Peyer's patch (tissue), 4 donors: ENCODE measurements at regions not wholly inside any gene's neighbourhood (a gene's known extent, or its start where the extent isn't known, plus 50 kb on each side); places are given as distances from the start of the nearest gene placed in this dataset.
A peak's percentile ranks its signal among the peaks of the same experiment; 100 is the strongest.
"Not testable (repeated sequence)": the region's sequence is repeated elsewhere in the genome, so short reads cannot be mapped to it uniquely, and the experiment has no call there.

Experiments used
- DNase-seq, 3 donors: peaks; one replicate each; pipeline ENCODE4 v3.0.0-alpha.2; 2017 to 2019
- H3K27ac ChIP-seq, 4 donors: fragments of 200-600 bp; sonication (generic); one replicate each; pipeline ENCODE4 v1.5.1; 2016 to 2019
- H3K27me3 ChIP-seq, 2 donors: fragments of 200-600 bp; sonication (generic); one replicate each; pipeline ENCODE4 v1.5.1; 2019
- H3K36me3 ChIP-seq, 3 donors: fragments of 200-600 bp; sonication (generic); one replicate each; pipeline ENCODE4 v1.5.1; 2016 to 2019
- H3K4me1 ChIP-seq, 4 donors: fragments of 200-600 bp; sonication (generic); one replicate each; pipeline ENCODE4 v1.5.1; 2016 to 2019
- H3K4me3 ChIP-seq, 4 donors: fragments of 200-600 bp; sonication (generic); 1 replicate in 3 of 4; 2 replicates in 1 of 4; pipeline ENCODE4 v1.5.1; 2016 to 2019; ENCODE audit warnings: mild to moderate bottlenecking in 1 of 4
- H3K9me3 ChIP-seq, 4 donors: fragments of 200-600 bp; sonication (generic); one replicate each; pipeline ENCODE4 v1.5.1; 2016 to 2019; ENCODE audit warnings: mild to moderate bottlenecking in 1 of 4
- POLR2A ChIP-seq, 2 donors: fragments of 450-650 bp; IDR thresholded peaks; one replicate each; pipeline ENCODE4 v1.5.1; 2017; ENCODE audit warnings: antibody characterized with exemption in 2 of 2, mild to moderate bottlenecking in 2 of 2, moderate library complexity in 2 of 2
- TF ChIP-seq, protein P1 (sequence below), 6 experiments: fragments of 450-650 bp in 4 of 6; fragments of 200-600 bp in 2 of 6; sonication (generic) in 1 of 6; IDR thresholded peaks; one replicate each; pipeline ENCODE4 v1.5.1; 2017 to 2019; ENCODE audit warnings: antibody characterized with exemption in 6 of 6, mild to moderate bottlenecking in 3 of 6, moderate library complexity in 1 of 6

DNA sequence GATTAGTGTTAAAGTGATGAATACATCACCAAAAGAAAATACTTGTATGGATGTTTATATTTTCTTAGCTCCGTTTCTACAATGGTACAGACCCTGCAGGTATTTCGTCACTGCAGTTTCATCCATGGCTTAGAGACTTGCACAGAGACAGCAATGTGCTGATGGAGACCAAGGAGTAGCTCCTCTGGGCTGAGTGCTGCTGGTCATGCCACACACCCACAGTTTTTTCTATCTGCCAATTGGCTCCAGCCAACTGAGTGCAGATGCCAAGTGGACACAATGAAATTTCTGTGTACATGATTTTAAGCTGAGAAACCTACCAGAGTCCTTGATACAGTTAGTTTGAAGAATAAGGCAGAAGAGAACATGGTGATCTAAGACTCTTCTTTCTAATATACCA lies 145.9 kb upstream of the ADCY2 start:
- TF ChIP-seq, protein P1, sequence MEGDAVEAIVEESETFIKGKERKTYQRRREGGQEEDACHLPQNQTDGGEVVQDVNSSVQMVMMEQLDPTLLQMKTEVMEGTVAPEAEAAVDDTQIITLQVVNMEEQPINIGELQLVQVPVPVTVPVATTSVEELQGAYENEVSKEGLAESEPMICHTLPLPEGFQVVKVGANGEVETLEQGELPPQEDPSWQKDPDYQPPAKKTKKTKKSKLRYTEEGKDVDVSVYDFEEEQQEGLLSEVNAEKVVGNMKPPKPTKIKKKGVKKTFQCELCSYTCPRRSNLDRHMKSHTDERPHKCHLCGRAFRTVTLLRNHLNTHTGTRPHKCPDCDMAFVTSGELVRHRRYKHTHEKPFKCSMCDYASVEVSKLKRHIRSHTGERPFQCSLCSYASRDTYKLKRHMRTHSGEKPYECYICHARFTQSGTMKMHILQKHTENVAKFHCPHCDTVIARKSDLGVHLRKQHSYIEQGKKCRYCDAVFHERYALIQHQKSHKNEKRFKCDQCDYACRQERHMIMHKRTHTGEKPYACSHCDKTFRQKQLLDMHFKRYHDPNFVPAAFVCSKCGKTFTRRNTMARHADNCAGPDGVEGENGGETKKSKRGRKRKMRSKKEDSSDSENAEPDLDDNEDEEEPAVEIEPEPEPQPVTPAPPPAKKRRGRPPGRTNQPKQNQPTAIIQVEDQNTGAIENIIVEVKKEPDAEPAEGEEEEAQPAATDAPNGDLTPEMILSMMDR (IDR thresholded peaks at IDR 0.05), result no peak
- TF ChIP-seq POLR2A (IDR thresholded peaks at IDR 0.05), result no peak
- Histone ChIP-seq H3K36me3 (no peaks in the 10 kb centered on the region), H3K9me3 (no peaks in the 10 kb centered on the region), H3K4me3 (no peak overlapping the region), H3K27me3 (no peaks in the 10 kb centered on the region), H3K4me1 (peaks cover 0 to 6% (median 0%) of the 10 kb centered on the region in 4 donors), H3K27ac (no peak overlapping the region)
- DNase-seq, result no peak

DNA sequence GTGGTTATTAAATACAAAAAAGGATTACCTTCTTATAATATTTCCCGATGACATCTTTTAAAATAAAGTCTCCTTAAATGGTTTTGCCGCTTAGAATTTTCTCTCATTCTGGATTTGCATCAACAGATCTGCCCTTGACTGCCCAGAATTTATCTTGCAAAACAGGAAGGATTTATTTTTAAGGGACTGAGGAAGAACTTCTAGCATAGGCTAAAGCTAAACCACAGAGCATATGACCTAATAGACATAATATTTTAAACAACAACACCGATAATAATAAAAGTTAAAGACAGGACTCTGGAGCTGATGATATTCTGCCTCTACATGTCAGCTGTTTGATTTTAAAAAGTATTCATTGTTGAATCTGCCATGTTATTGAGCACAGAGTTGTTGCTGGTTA lies 145.3 kb upstream of the ADCY2 start:
- no peak for DNase-seq
- no peaks in the 10 kb centered on the region for H3K4me1 ChIP-seq
- H3K4me3 ChIP-seq, result no peak overlapping the region
- TF ChIP-seq POLR2A (IDR thresholded peaks at IDR 0.05), result no peak
- TF ChIP-seq, protein P1 (IDR thresholded peaks at IDR 0.05), result no peak
- H3K36me3 ChIP-seq, result no peaks in the 10 kb centered on the region
- no peaks in the 10 kb centered on the region for H3K27me3 ChIP-seq
- no peak overlapping the region for H3K27ac ChIP-seq
- H3K9me3 ChIP-seq, result no peaks in the 10 kb centered on the region

DNA sequence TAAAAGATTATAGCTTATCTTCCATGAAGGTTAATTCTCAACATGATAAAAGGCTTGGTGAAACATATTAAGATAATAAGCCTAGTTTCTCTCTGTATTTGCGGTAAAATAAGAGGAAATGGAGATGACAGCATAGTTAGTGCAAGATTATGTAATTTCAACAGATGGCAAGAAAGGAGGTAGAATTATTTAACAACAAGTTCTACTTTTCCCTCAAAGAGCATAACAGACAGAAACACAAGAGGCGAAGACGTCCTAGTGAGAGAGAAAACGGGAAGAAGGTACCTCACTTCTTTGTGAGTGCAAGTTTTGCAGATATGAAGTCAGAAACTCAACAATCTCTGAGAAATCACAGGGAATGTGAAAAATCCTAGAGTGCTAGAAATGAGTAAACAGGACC lies 144.8 kb upstream of the ADCY2 start:
- TF ChIP-seq POLR2A (IDR thresholded peaks at IDR 0.05), result no peak
- TF ChIP-seq, protein P1 (IDR thresholded peaks at IDR 0.05), result no peak
- DNase-seq, result no peak
- no peaks in the 10 kb centered on the region for H3K4me1 ChIP-seq
- H3K27me3 ChIP-seq, result no peaks in the 10 kb centered on the region
- H3K9me3 ChIP-seq, result no peaks in the 10 kb centered on the region
- no peaks in the 10 kb centered on the region for H3K36me3 ChIP-seq
- H3K27ac ChIP-seq, result no peak overlapping the region
- no peak overlapping the region for H3K4me3 ChIP-seq

DNA sequence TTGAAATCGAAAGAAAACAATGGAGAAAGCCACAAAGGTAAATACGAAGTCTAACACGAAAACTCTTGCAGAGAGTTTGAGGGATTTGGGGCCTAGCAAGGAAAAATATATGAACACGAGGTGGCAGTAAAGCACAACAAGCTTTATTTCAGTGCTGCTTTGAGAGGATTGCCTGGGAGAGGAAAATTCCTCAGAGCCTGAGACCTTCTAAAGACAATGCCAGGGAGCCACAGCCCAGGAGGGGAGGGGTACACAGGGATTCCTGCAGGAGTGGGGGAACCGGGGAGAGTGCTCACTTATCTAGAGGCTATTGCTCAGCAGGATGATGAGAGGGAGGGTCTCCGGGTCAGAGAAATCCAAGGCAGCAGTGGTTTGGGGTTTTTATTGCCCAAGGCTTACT lies 134.9 kb upstream of the ADCY2 start:
- Histone ChIP-seq H3K27ac (no peak overlapping the region), H3K4me3 (no peak overlapping the region), H3K4me1 (no peaks in the 10 kb centered on the region), H3K36me3 (no peaks in the 10 kb centered on the region), H3K27me3 (no peaks in the 10 kb centered on the region), H3K9me3 (no peaks in the 10 kb centered on the region)
- TF ChIP-seq, protein P1 (IDR thresholded peaks at IDR 0.05), result peak in 4 of 6 experiments; percentile 36 to 72 (median 69)
- TF ChIP-seq POLR2A (IDR thresholded peaks at IDR 0.05), result no peak
- DNase-seq, result peak in 1 of 3 donors; percentile 51

DNA sequence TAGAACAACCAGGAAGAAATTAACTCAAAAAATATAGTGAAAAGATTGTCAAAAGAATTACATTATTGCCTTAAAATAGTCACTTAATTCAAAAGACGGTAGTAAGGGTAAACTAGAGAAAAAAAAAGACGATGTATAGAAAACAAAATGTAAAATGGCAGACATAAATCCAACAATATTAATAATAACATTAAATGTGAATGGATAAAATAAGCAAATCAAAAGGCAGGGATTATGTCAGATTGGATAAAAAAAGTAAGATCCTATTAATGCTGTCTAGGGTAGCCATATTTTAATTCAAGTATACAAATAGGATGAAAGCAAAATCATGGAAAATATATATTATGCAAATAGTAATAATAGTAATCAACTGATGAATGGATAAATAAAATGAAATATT lies 134.0 kb upstream of the ADCY2 start:
- Histone ChIP-seq H3K27me3 (no peaks in the 10 kb centered on the region), H3K27ac (no peak overlapping the region), H3K4me1 (no peaks in the 10 kb centered on the region), H3K9me3 (no peaks in the 10 kb centered on the region), H3K4me3 (no peak overlapping the region), H3K36me3 (no peaks in the 10 kb centered on the region)
- no peak for DNase-seq
- TF ChIP-seq, protein P1 (IDR thresholded peaks at IDR 0.05), result no peak

DNA sequence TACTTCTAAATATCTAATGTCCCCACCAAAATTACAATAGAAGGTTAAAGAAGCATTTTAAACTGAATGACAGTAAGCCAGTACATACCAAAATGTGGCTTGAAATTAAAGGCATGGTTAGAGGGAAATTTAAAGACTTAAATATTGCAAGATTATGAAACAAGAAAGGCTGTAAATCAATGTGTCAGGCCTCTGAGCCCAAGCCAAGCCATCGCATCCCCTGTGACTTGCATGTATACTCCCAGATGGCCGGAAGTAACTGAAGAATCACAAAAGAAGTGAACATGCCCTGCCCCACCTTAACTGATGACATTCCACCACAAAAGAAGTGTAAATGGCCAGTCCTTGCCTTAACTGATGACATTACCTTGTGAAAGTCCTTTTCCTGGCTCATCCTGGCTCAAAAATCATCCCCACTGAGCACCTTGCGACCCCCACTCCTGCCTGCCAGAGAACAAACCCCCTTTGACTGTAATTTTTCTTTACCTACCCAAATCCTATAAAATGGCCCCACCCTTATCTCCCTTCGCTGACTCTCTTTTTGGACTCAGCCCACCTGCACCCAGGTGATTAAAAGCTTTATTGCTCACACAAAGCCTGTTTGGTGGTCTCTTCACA lies 132.4 kb upstream of the ADCY2 start:
- not testable (repeated sequence) for H3K36me3 ChIP-seq, H3K4me3 ChIP-seq, H3K27ac ChIP-seq, H3K9me3 ChIP-seq, DNase-seq, H3K4me1 ChIP-seq, H3K27me3 ChIP-seq

DNA sequence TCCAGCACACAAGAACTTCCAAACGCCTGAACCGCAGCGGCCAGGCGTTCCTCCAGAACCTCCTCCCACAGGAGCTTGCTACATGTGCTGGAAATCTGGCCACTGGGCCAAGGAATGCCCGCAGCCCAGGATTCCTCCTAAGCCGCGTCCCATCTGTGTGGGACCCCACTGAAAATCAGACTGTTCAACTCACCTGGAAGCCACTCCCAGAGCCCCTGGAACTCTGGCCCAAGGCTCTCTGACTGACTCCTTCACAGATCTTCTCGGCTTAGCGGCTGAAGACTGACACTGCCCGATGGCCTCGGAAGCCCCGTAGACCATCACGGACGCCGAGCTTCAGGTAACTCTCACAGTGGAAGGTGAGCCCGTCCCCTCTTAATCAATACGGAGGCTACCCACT lies 130.2 kb upstream of the ADCY2 start:
- not testable (repeated sequence) for H3K4me3 ChIP-seq, H3K4me1 ChIP-seq, H3K36me3 ChIP-seq, H3K27ac ChIP-seq, H3K27me3 ChIP-seq, DNase-seq, H3K9me3 ChIP-seq

DNA sequence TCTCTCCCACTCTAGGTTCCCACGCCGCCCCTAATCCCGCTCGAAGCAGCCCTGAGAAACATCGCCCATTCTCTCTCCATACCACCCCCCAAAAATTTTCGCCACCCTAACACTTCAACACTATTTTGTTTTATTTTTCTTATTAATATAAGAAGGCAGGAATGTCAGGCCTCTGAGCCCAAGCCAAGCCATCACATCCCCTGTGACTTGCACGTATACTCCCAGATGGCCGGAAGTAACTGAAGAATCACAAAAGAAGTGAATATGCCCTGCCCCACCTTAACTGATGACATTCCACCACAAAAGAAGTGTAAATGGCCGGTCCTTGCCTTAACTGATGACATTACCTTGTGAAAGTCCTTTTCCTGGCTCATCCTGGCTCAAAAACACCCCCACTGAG lies 127.2 kb upstream of the ADCY2 start:
- H3K36me3 ChIP-seq, H3K4me1 ChIP-seq, H3K4me3 ChIP-seq, H3K27ac ChIP-seq, DNase-seq, H3K27me3 ChIP-seq, H3K9me3 ChIP-seq: not testable (repeated sequence)
